ENCODE measurements at regions not wholly inside any gene's neighbourhood (a gene's known extent, or its start where the extent isn't known, plus 50 kb on each side); places are given as distances from the start of the nearest gene placed in this dataset.

- TF ChIP-seq, protein P1, sequence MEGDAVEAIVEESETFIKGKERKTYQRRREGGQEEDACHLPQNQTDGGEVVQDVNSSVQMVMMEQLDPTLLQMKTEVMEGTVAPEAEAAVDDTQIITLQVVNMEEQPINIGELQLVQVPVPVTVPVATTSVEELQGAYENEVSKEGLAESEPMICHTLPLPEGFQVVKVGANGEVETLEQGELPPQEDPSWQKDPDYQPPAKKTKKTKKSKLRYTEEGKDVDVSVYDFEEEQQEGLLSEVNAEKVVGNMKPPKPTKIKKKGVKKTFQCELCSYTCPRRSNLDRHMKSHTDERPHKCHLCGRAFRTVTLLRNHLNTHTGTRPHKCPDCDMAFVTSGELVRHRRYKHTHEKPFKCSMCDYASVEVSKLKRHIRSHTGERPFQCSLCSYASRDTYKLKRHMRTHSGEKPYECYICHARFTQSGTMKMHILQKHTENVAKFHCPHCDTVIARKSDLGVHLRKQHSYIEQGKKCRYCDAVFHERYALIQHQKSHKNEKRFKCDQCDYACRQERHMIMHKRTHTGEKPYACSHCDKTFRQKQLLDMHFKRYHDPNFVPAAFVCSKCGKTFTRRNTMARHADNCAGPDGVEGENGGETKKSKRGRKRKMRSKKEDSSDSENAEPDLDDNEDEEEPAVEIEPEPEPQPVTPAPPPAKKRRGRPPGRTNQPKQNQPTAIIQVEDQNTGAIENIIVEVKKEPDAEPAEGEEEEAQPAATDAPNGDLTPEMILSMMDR (conservative IDR thresholded peaks at IDR 0.05; ENCODE audit: low read length) = no peak
- no peak for TF ChIP-seq EZH2phosphoT487 (IDR thresholded peaks at IDR 0.05; ENCODE audit: borderline replicate concordance)
Measured at GRCh38 chr7:91518058-91518457, 253.8 kb downstream of the FZD1 start.
